NCI-H226 (cell line): ENCODE measurements at regions not wholly inside any gene's neighbourhood (a gene's known extent, or its start where the extent isn't known, plus 50 kb on each side); places are given as distances from the start of the nearest gene placed in this dataset.

Source experiments
- DNase-seq: peaks from one replicate; pipeline ENCODE4 v3.0.0-alpha.2; 2015

DNA sequence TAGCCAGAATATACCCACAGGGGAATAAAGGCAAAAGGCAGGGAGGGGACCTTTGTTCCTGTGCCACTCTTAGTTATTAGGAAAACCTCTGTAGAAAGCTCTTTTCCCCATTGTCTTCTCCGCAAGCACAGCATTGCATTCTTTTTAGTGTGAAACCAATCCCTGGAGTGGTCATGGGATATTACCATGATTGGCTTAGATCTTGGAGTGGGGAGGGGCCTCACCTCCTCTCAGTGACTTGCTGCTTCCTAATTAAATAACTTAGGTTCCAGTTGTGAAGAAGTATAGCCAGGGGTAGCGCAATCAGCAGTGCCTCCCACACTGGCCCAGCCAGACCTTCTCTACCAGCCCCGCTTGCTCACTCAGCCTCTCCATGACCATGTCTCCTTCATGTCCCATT, 49.9 kb upstream of the AFF3 start:
- DNase-seq, result no peak
